Lower lobe of right lung (tissue), 2 donors: ENCODE measurements at regions not wholly inside any gene's neighbourhood (a gene's known extent, or its start where the extent isn't known, plus 50 kb on each side); places are given as distances from the start of the nearest gene placed in this dataset.

Source experiments
- ATAC-seq, 2 donors: fragments of 200-7000 bp; cut with Tn5 transposase; one replicate each; pipeline ENCODE4 v1.9.1; 2020 to 2022; ENCODE audit warnings: mild to moderate bottlenecking in 2 of 2, moderate library complexity in 2 of 2
- DNase-seq: peaks from one replicate; pipeline ENCODE4 v3.0.0-alpha.2; 2020
- H3K27ac ChIP-seq: fragments of 200-600 bp; one replicate; pipeline ENCODE4 v1.8.0; 2022
- H3K27me3 ChIP-seq: fragments of 200-600 bp; one replicate; pipeline ENCODE4 v1.8.0; 2022; ENCODE audit warnings: low read depth
- H3K36me3 ChIP-seq: fragments of 200-600 bp; one replicate; pipeline ENCODE4 v1.8.0; 2022; ENCODE audit warnings: mild to moderate bottlenecking
- H3K4me1 ChIP-seq: fragments of 200-600 bp; one replicate; pipeline ENCODE4 v1.8.0; 2022
- H3K4me3 ChIP-seq: fragments of 200-600 bp; one replicate; pipeline ENCODE4 v1.8.0; 2022; ENCODE audit warnings: mild to moderate bottlenecking
- H3K9me3 ChIP-seq: fragments of 200-600 bp; one replicate; pipeline ENCODE4 v1.8.0; 2022
- intact Hi-C: fragments of 100-400 bp; cut with DNase I; formaldehyde crosslinking; loops from one replicate; pipeline ENCODE4 v1.11.0; 2022
- TF ChIP-seq, protein P1 (sequence below): fragments of 200-600 bp; IDR thresholded peaks from one replicate; pipeline ENCODE4 v1.8.0; 2022; ENCODE audit warnings: antibody characterized with exemption, mild to moderate bottlenecking
- donor health status: DM: no; HTN: yes; CAD: no; lungs with severe emphysema.

DNA sequence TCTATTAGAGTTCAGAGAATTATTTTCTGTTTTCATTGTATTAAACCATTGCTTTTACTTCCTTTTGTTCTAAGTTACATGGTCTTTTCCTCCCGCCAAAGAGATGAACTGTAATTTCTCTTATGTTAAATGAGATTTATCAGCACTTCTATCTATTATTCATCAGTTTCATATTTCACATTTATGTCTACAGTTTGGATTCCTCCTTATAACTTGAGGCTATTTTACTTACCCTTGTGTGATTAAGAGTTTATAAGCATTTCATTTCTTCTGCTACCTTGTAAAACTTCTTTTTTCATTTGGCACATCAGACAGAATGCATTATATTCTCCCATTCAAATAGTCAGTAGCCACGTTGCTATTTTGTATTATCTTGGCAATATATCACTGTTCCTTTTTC is 248.2 kb downstream of the PLA2G4A start:
- Histone ChIP-seq H3K4me1 (no peaks in the 10 kb centered on the region), H3K27ac (no peak overlapping the region), H3K4me3 (no peak overlapping the region), H3K36me3 (no peaks in the 10 kb centered on the region), H3K27me3 (no peaks in the 10 kb centered on the region), H3K9me3 (no peaks in the 10 kb centered on the region)
- ATAC-seq (no peak), DNase-seq (no peak)
- TF ChIP-seq, protein P1, sequence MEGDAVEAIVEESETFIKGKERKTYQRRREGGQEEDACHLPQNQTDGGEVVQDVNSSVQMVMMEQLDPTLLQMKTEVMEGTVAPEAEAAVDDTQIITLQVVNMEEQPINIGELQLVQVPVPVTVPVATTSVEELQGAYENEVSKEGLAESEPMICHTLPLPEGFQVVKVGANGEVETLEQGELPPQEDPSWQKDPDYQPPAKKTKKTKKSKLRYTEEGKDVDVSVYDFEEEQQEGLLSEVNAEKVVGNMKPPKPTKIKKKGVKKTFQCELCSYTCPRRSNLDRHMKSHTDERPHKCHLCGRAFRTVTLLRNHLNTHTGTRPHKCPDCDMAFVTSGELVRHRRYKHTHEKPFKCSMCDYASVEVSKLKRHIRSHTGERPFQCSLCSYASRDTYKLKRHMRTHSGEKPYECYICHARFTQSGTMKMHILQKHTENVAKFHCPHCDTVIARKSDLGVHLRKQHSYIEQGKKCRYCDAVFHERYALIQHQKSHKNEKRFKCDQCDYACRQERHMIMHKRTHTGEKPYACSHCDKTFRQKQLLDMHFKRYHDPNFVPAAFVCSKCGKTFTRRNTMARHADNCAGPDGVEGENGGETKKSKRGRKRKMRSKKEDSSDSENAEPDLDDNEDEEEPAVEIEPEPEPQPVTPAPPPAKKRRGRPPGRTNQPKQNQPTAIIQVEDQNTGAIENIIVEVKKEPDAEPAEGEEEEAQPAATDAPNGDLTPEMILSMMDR: no peak
- intact Hi-C loops: no loop called here

DNA sequence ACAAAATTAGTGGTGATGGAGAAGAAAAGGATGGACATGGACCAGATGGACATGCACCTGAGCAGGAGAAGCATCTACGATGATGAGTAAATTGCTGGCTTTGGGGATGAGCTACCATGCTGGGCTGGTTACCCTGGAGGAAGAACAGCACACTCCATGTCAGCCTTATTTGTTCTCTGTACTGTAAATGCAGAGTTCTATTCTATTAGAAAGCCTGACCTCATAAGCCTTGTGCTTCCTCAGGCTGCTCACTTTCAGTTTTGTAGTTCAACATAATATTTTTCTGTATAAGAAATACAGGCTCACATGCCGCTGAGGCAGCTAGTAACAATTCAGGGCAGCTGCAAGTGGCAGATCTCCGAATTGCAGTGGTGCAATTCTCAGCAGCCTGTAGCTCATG is 249.6 kb downstream of the PLA2G4A start:
- intact Hi-C loops: no loop called here
- no peak for ATAC-seq
- TF ChIP-seq, protein P1: no peak

GRCh38 chr1:187078916-187079315 is 250.2 kb downstream of the PLA2G4A start:
- TF ChIP-seq, protein P1: no peak
- Histone ChIP-seq H3K9me3 (no peaks in the 10 kb centered on the region), H3K4me3 (no peak overlapping the region), H3K4me1 (no peaks in the 10 kb centered on the region), H3K27ac (no peak overlapping the region), H3K36me3 (no peaks in the 10 kb centered on the region), H3K27me3 (no peaks in the 10 kb centered on the region)
- DNase-seq (no peak), ATAC-seq (no peak)
- intact Hi-C loops: no loop called here

More for the DNA sequence above, 249.6 kb downstream of the PLA2G4A start:
- H3K9me3 ChIP-seq: no peaks in the 10 kb centered on the region
- no peaks in the 10 kb centered on the region for H3K27me3 ChIP-seq
- H3K27ac ChIP-seq: no peak overlapping the region
- DNase-seq: no peak
- no peaks in the 10 kb centered on the region for H3K4me1 ChIP-seq
- H3K36me3 ChIP-seq: no peaks in the 10 kb centered on the region
- no peak overlapping the region for H3K4me3 ChIP-seq

DNA sequence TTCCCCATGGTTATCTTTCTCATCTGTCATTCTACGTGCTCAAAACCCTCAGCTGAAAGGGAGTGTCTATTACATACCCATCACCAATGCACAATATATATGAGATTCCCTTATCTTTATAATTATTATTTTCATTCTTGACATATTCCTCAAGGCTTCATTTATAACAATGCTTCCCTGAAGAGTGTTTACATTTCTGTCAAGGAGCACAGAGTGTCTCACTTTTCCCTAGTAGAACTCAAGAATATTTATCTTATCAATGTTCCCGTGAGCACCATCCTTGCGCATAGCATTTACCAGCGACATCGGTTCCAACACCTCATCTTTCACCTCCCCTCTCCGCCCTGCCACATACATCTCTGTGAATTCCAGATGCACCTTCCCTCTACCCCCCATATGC is 250.6 kb downstream of the PLA2G4A start:
- Histone ChIP-seq H3K27me3 (no peaks in the 10 kb centered on the region), H3K27ac (no peak overlapping the region), H3K4me1 (no peaks in the 10 kb centered on the region), H3K9me3 (no peaks in the 10 kb centered on the region), H3K36me3 (no peaks in the 10 kb centered on the region), H3K4me3 (no peak overlapping the region)
- DNase-seq (no peak), ATAC-seq (no peak)
- TF ChIP-seq, protein P1: no peak
- intact Hi-C loops: no loop called here

DNA sequence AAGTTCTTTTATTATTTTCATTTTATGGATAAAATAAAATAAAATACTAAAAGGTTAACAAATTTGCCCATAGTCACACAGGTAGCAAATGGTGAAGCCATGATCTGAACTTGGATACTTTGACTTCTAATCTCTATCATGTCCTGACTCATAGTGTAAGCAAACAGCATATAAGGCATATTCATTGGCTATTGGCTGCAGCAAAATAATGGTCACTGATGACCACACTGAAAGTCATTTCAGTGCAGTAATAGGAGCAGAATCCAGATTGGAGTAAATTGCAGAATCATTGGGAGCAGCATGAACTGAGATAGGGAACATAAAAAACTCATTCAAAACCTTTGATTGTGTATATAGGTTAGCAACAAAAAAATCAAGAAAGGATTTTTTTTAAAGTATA is 262.9 kb downstream of the PLA2G4A start:
- no peak overlapping the region for H3K27ac ChIP-seq
- H3K27me3 ChIP-seq: no peaks in the 10 kb centered on the region
- TF ChIP-seq, protein P1: no peak
- no peaks in the 10 kb centered on the region for H3K4me1 ChIP-seq
- no peak overlapping the region for H3K4me3 ChIP-seq
- no peak for DNase-seq
- no peak for ATAC-seq
- no peaks in the 10 kb centered on the region for H3K36me3 ChIP-seq
- H3K9me3 ChIP-seq: no peaks in the 10 kb centered on the region
- intact Hi-C loops: no loop called here

GRCh38 chr1:187092104-187092503 is 263.4 kb downstream of the PLA2G4A start:
- ATAC-seq (no peak), DNase-seq (no peak)
- no peaks in the 10 kb centered on the region for H3K9me3 ChIP-seq
- TF ChIP-seq, protein P1: no peak
- no peaks in the 10 kb centered on the region for H3K27me3 ChIP-seq
- no peaks in the 10 kb centered on the region for H3K4me1 ChIP-seq
- H3K4me3 ChIP-seq: no peak overlapping the region
- H3K27ac ChIP-seq: no peak overlapping the region
- intact Hi-C loops: no loop called here
- H3K36me3 ChIP-seq: no peaks in the 10 kb centered on the region
